ENCODE measurements at regions not wholly inside any gene's neighbourhood (a gene's known extent, or its start where the extent isn't known, plus 50 kb on each side); places are given as distances from the start of the nearest gene placed in this dataset. TPM values are rescaled to one million over a fixed set of nuclear protein-coding genes. Genes with fewer than 3 reads are reported as not detected.

DNA sequence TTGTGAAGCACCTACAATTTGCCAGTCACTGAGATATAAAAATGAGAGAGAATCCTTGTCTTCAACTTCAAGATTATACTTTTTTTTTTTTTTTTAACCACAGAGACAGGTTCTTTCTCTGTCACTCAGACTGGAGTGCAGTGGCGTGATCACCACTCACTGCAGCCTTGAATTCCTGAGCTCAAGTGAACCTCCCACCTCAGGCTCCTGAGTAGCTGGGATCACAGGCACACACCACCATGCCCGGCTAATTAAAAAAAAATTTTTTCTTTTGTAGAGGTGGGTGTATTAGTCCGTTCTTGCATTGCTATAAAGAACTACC, 51.6 kb upstream of the PMEPA1 start:
- H3K36me3 ChIP-seq: no peaks in the 10 kb centered on the region
- no peak for DNase-seq
- intact Hi-C loops (cut with DNase I): no loop called here
- 59 to 64% methylated on average over 3 of the region's 3 CpGs for WGBS, 2 donors
- H3K27ac ChIP-seq: no peak overlapping the region
- no peaks in the 10 kb centered on the region for H3K27me3 ChIP-seq
- no peak for TF ChIP-seq POLR2A (IDR thresholded peaks at IDR 0.05)
- TF ChIP-seq, protein P1, sequence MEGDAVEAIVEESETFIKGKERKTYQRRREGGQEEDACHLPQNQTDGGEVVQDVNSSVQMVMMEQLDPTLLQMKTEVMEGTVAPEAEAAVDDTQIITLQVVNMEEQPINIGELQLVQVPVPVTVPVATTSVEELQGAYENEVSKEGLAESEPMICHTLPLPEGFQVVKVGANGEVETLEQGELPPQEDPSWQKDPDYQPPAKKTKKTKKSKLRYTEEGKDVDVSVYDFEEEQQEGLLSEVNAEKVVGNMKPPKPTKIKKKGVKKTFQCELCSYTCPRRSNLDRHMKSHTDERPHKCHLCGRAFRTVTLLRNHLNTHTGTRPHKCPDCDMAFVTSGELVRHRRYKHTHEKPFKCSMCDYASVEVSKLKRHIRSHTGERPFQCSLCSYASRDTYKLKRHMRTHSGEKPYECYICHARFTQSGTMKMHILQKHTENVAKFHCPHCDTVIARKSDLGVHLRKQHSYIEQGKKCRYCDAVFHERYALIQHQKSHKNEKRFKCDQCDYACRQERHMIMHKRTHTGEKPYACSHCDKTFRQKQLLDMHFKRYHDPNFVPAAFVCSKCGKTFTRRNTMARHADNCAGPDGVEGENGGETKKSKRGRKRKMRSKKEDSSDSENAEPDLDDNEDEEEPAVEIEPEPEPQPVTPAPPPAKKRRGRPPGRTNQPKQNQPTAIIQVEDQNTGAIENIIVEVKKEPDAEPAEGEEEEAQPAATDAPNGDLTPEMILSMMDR (IDR thresholded peaks at IDR 0.05): no peak
- no peaks in the 10 kb centered on the region for H3K9me3 ChIP-seq
- H3K4me3 ChIP-seq (replicated peaks in 1 of 3): no peak overlapping the region
- H3K4me1 ChIP-seq: no peaks in the 10 kb centered on the region

DNA sequence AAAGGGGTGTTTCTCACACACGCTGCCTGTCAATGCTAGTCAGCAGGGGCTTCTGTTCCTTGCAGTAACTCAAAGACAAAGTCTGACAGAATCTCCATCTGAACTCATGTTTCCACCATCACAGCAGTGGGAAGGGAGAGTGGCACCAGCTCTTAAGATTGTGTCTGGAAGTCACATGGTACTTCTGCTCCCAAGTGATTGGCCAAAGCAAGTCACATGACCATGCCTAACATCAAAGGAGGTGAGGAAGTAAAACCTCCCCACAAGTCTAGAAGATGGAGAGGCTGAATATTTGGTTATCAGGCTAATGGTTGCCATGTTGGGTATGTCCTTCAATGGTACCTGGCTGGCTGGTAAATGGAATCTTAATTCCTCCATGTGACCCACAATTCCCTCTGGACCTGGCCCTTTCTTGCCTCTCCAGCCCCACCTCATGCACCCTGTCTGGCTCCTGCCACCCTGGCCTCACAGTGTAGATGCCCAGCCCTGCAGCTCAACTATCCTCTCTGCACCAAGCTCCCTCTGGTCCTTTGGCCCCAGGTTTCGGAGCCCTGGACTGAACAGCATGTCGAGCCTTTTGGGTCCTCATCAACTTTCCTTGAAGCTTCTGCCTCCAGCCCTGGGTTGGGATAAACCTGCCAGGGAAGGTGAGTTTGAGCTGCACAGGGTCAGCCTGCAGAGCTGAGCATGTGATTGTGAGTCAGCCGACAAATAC, 51.0 kb upstream of the PMEPA1 start:
- H3K27ac ChIP-seq: no peak overlapping the region
- no peaks in the 10 kb centered on the region for H3K36me3 ChIP-seq
- H3K4me1 ChIP-seq: no peaks in the 10 kb centered on the region
- no peaks in the 10 kb centered on the region for H3K27me3 ChIP-seq
- no peaks in the 10 kb centered on the region for H3K9me3 ChIP-seq
- TF ChIP-seq, protein P1 (IDR thresholded peaks at IDR 0.05): no peak
- no peak for TF ChIP-seq POLR2A (IDR thresholded peaks at IDR 0.05)
- intact Hi-C loops (cut with DNase I): no loop called here
- DNase-seq: no peak
- H3K4me3 ChIP-seq (replicated peaks in 1 of 3): no peak overlapping the region
- 88 to 90% methylated on average over 4 of the region's 4 CpGs for WGBS, 2 donors

DNA sequence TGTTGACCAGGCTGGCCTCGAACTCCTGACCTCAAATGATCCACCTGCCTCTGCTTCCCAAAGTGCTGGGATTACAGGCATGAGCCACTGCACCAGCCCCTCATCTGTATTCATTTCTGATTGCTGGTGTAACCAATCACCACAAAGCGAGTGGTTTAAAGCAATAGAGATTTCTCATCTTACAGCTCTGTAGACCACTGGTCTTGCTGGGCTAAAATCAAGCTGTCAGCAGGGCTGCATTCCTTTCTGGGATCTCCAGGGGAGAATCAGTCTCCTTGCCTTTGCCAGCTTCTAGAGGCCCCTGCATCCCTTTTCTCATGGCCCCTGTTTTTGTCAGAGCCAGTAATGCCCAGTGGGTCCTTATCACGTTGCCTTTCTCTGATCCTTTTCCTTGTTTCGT, 49.9 kb upstream of the PMEPA1 start:
- Histone ChIP-seq H3K9me3 (no peaks in the 10 kb centered on the region), H3K36me3 (no peaks in the 10 kb centered on the region), H3K27ac (no peak overlapping the region), H3K4me3 (replicated peaks in 1 of 3) (no peak overlapping the region), H3K4me1 (no peaks in the 10 kb centered on the region), H3K27me3 (no peaks in the 10 kb centered on the region)
- no peak for DNase-seq
- WGBS, 2 donors: 79 to 86% methylated on average over 4 of the region's 4 CpGs
- intact Hi-C loops (cut with DNase I): no loop called here
- TF ChIP-seq POLR2A (IDR thresholded peaks at IDR 0.05): no peak
- TF ChIP-seq, protein P1 (IDR thresholded peaks at IDR 0.05): no peak

MicroRNAs in the stretch of these regions (microRNA counts, 767-probe panel; counts per million panel counts)
- 0 counts per million in 2 donors for microRNA hsa-miR-4532

Small RNAs in the stretch of these regions (microRNA-seq; reads per million reads assigned to microRNA genes)
- gene MIR4532: not detected

Small RNAs in the stretch of these regions (small RNA-seq; reads per million reads assigned to genes)
- gene MIR4532: not detected
